B cell (primary cell): ENCODE measurements at regions not wholly inside any gene's neighbourhood (a gene's known extent, or its start where the extent isn't known, plus 50 kb on each side); places are given as distances from the start of the nearest gene placed in this dataset. TPM values are rescaled to one million over a fixed set of nuclear protein-coding genes. Genes with fewer than 3 reads are reported as not detected.
"Not testable (repeated sequence)": the region's sequence is repeated elsewhere in the genome, so short reads cannot be mapped to it uniquely, and the experiment has no call there.

Experiments used
- ATAC-seq: fragments of 200-7000 bp; cut with Tn5 transposase; one replicate; pipeline ENCODE4 v1.10.0; 2021; ENCODE audit warnings: low read depth, mild to moderate bottlenecking, moderate number of reproducible peaks, moderate library complexity
- CTCF ChIA-PET: fragments of 350-600 bp; sonication (Branson Sonifier 250); formaldehyde crosslinking; loops from one replicate; lab custom pipeline; 2021; ENCODE audit warnings: antibody characterized with exemption, inconsistent platforms; lab: Charles Lee
- POLR2A ChIA-PET: fragments of 350-600 bp; sonication (Branson Sonifier 250); formaldehyde crosslinking; loops from one replicate; lab custom pipeline; 2021; ENCODE audit warnings: antibody characterized with exemption; lab: Charles Lee
- DNase-seq: peaks from one replicate; pipeline ENCODE4 v3.0.0; 2013
- H2AFZ ChIP-seq: 2 replicates; pipeline ENCODE4 v1.6.1; 2012; ENCODE audit warnings: mild to moderate bottlenecking, low read depth, low read length; ENCODE audit not compliant: insufficient read depth, poor library complexity, severe bottlenecking
- H3K27ac ChIP-seq, 2 donors: 1 replicate in 1 of 2; 2 replicates in 1 of 2; pipeline ENCODE4 v1.5.1; 2012 to 2013; ENCODE audit warnings: low read length in 2 of 2, mild to moderate bottlenecking in 2 of 2, moderate library complexity in 1 of 2
- H3K27me3 ChIP-seq, 4 experiments: fragments of 200-600 bp in 1 of 4; sonication (generic) in 1 of 4; replicated peaks in 1 of 4; 1 replicate in 2 of 4; 2 replicates in 2 of 4; pipeline versions ENCODE4 v1.6.1 to v1.7.0; 2013 to 2016; ENCODE audit warnings: low read length in 3 of 4, mild to moderate bottlenecking in 2 of 4, mixed read lengths in 1 of 4, moderate library complexity in 1 of 4; ENCODE audit not compliant: insufficient read depth in 4 of 4, control insufficient read depth in 3 of 4; ENCODE audit errors: control extremely low read depth in 1 of 4
- H3K36me3 ChIP-seq, 2 experiments: replicated peaks in 1 of 2; 1 replicate in 1 of 2; 2 replicates in 1 of 2; pipeline versions ENCODE4 v1.6.1 to v1.7.1; 2013; ENCODE audit warnings: low read length in 1 of 2; ENCODE audit not compliant: insufficient read depth in 2 of 2, control insufficient read depth in 1 of 2; ENCODE audit errors: control extremely low read depth in 1 of 2, extremely low read depth in 1 of 2
- H3K4me1 ChIP-seq, 2 donors: fragments of 200-600 bp in 1 of 2; sonication (generic) in 1 of 2; 1 replicate in 1 of 2; 2 replicates in 1 of 2; pipeline versions ENCODE4 v1.5.1 to v1.6.1; 2013 to 2017; ENCODE audit warnings: low read length in 2 of 2; ENCODE audit not compliant: control insufficient read depth in 2 of 2, insufficient read depth in 2 of 2
- H3K4me2 ChIP-seq: replicated peaks from 2 replicates; pipeline ENCODE3; 2012; ENCODE audit warnings: mild to moderate bottlenecking, low read depth, low read length; ENCODE audit not compliant: poor library complexity, severe bottlenecking
- H3K4me3 ChIP-seq, 5 experiments: fragments of 200-600 bp in 1 of 5; sonication (generic) in 1 of 5; 1 replicate in 3 of 5; 2 replicates in 2 of 5; pipeline versions ENCODE4 v1.5.1 to v1.7.0; 2011 to 2016; ENCODE audit warnings: low read length in 4 of 5, mild to moderate bottlenecking in 4 of 5, low read depth in 2 of 5, control low read depth in 1 of 5, moderate library complexity in 1 of 5; ENCODE audit not compliant: insufficient read depth in 1 of 5; ENCODE audit errors: control extremely low read depth in 1 of 5, extremely low read depth in 1 of 5
- H3K79me2 ChIP-seq: fragments of 200-600 bp; sonication (generic); one replicate; pipeline ENCODE4 v1.6.0; 2016; ENCODE audit warnings: low read length; ENCODE audit not compliant: control insufficient read depth, insufficient read depth
- H3K9ac ChIP-seq: fragments of 200-600 bp; sonication (generic); 2 replicates; pipeline ENCODE4 v1.6.1; 2017; ENCODE audit warnings: mild to moderate bottlenecking, low read length, moderate library complexity
- H3K9me3 ChIP-seq, 3 donors: one replicate each; pipeline versions ENCODE4 v1.6.1 to v1.7.1; 2013; ENCODE audit warnings: low read length in 2 of 3; ENCODE audit not compliant: control insufficient read depth in 2 of 3, insufficient read depth in 1 of 3; ENCODE audit errors: control extremely low read depth in 1 of 3
- H4K20me1 ChIP-seq: 2 replicates; pipeline ENCODE4 v1.6.0; 2012; ENCODE audit warnings: mild to moderate bottlenecking, low read length; ENCODE audit not compliant: insufficient read depth, control insufficient read depth, poor library complexity, severe bottlenecking
- H3K27ac Mint-ChIP-seq: one replicate; pipeline ENCODE4 v1.8.0; 2021; ENCODE audit warnings: mixed read lengths
- H3K27me3 Mint-ChIP-seq: one replicate; pipeline ENCODE4 v1.8.0; 2021; ENCODE audit warnings: mixed read lengths
- H3K4me1 Mint-ChIP-seq: one replicate; pipeline ENCODE4 v1.8.0; 2021; ENCODE audit warnings: mixed read lengths
- H3K4me3 Mint-ChIP-seq: one replicate; pipeline ENCODE4 v1.8.0; 2021; ENCODE audit warnings: mixed read lengths
- H3K9me3 Mint-ChIP-seq: one replicate; pipeline ENCODE4 v1.8.0; 2022; ENCODE audit warnings: mixed read lengths; ENCODE audit not compliant: insufficient read depth
- WGBS: methylation state at CpG from one replicate; pipeline ENCODE4 v1.1.5; 2013; ENCODE audit warnings: missing lambda C conversion rate; ENCODE audit not compliant: insufficient coverage; 5-methylcytosine and 5-hydroxymethylcytosine counted together
- intact Hi-C: fragments of 100-400 bp; cut with micrococcal nuclease; formaldehyde crosslinking; loops from one replicate; pipeline ENCODE4 v1.10.0; 2022
- small RNA-seq: library from RNA; depleted of rRNA; stranded (forward); fragments of <200 nt; gene quantifications from one replicate; pipeline ENCODE3, GENCODE V24; 2012; ENCODE audit warnings: low replicate concordance, low read depth; ENCODE audit not compliant: insufficient read length

DNA sequence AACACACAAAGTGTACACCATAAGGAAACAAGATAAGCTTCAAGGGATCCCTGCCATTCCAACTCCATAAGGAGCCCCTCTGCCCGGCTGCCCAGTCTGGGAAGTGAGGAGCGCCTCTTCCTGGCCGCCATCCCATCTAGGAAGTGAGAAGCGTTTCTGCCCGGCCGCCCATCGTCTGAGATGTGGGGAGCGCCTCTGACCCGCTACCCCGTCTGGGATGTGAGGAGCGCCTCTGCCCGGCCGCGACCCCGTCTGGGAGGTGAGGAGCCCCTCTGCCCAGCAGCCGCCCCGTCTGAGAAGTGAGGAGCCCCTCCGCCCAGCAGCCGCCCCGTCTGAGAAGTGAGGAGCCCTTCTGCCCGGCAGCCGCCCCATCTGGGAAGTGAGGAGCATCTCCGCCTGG lies 51.8 kb upstream of the KLHL4 start:
- ATAC-seq, intact Hi-C loops, H3K27me3 Mint-ChIP-seq, POLR2A ChIA-PET, H3K27ac Mint-ChIP-seq, H3K4me2 ChIP-seq, DNase-seq, H3K4me3 Mint-ChIP-seq, H3K79me2 ChIP-seq, H2AFZ ChIP-seq, H3K27me3 ChIP-seq, H3K9me3 Mint-ChIP-seq, H3K36me3 ChIP-seq, H4K20me1 ChIP-seq, H3K9ac ChIP-seq, H3K9me3 ChIP-seq, H3K4me1 ChIP-seq, H3K4me1 Mint-ChIP-seq, H3K27ac ChIP-seq, CTCF ChIA-PET, H3K4me3 ChIP-seq: not testable (repeated sequence)
- no CpG with 5 or more reads among the region's 23 CpGs for WGBS

Small RNA genes lying in the stretch of these regions (small RNA-seq; reads per million reads assigned to genes)
- not detected for gene Z96811.1
